HG03039 (cell line): ENCODE measurements at regions not wholly inside any gene's neighbourhood (a gene's known extent, or its start where the extent isn't known, plus 50 kb on each side); places are given as distances from the start of the nearest gene placed in this dataset.

Source experiments
- ATAC-seq: cut with Tn5 transposase; IDR thresholded peaks from one replicate; pipeline ENCODE4 v1.9.1; 2021; ENCODE audit warnings: mild to moderate bottlenecking, moderate library complexity; ENCODE audit not compliant: unreplicated experiment

- no peak for ATAC-seq
These were observed 156.1 kb downstream of the CHD9NB start for GRCh38 chr16:52896478-52897164.

GRCh38 chr16:52874042-52874441 lies 178.7 kb downstream of the CHD9NB start:
- no peak for ATAC-seq

GRCh38 chr16:52872731-52873130 lies 180.0 kb downstream of the CHD9NB start:
- no peak for ATAC-seq

- ATAC-seq, result no peak
These were observed 181.2 kb downstream of the CHD9NB start for GRCh38 chr16:52871481-52871880.

- no peak for ATAC-seq
These were observed 183.5 kb downstream of the CHD9NB start for GRCh38 chr16:52869243-52869642.

GRCh38 chr16:52863000-52863399 lies 189.7 kb downstream of the CHD9NB start:
- ATAC-seq, result no peak

- no peak for ATAC-seq
These were observed 191.1 kb downstream of the CHD9NB start for GRCh38 chr16:52861614-52862022.

- ATAC-seq, result no peak
These were observed 197.2 kb downstream of the CHD9NB start for GRCh38 chr16:52855463-52855862.

GRCh38 chr16:52852978-52853377 lies 199.7 kb downstream of the CHD9NB start:
- ATAC-seq, result no peak

GRCh38 chr16:52851211-52851740 lies 201.4 kb downstream of the CHD9NB start:
- no peak for ATAC-seq

- ATAC-seq, result no peak
These were observed 209.3 kb downstream of the CHD9NB start for GRCh38 chr16:52843381-52843780.

GRCh38 chr16:52837251-52837650 lies 215.4 kb downstream of the CHD9NB start:
- ATAC-seq, result no peak

GRCh38 chr16:52834736-52835465 lies 217.8 kb downstream of the CHD9NB start:
- ATAC-seq, result no peak

GRCh38 chr16:52832771-52833170 lies 219.9 kb downstream of the CHD9NB start:
- ATAC-seq, result no peak

- ATAC-seq, result no peak
These were observed 225.2 kb downstream of the CHD9NB start for GRCh38 chr16:52827456-52827855.

- no peak for ATAC-seq
These were observed 226.8 kb downstream of the CHD9NB start for GRCh38 chr16:52825892-52826291.

- no peak for ATAC-seq
These were observed 232.9 kb downstream of the CHD9NB start for GRCh38 chr16:52819808-52820207.

- no peak for ATAC-seq
These were observed 233.3 kb downstream of the CHD9NB start for GRCh38 chr16:52819405-52819804.

- no peak for ATAC-seq
These were observed 235.0 kb downstream of the CHD9NB start for GRCh38 chr16:52817696-52818095.

GRCh38 chr16:52816993-52817392 lies 235.7 kb downstream of the CHD9NB start:
- no peak for ATAC-seq

- no peak for ATAC-seq
These were observed 239.8 kb downstream of the CHD9NB start for GRCh38 chr16:52812678-52813556.
